ENCODE measurements at regions not wholly inside any gene's neighbourhood (a gene's known extent, or its start where the extent isn't known, plus 50 kb on each side); places are given as distances from the start of the nearest gene placed in this dataset.

DNA sequence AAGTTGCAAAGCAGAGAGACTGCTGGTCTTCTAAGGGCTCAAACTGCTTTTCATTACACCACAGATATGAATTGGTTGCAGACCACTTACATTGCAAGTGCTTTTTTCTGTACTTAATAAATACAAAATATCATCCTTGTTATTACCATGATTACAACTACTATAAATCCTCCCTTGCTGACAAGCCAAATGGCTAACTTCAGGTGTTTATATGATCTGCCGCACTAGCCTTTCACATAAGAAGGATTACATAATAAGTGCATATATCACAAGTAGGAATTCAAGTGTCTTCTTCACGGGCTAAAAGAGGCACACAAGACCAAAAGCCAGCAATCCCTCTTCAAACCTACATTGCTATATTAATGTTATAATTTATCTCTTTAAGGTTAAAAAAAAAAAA lies 373.0 kb downstream of the ZEB2 start:
- TF ChIP-seq, protein P1, sequence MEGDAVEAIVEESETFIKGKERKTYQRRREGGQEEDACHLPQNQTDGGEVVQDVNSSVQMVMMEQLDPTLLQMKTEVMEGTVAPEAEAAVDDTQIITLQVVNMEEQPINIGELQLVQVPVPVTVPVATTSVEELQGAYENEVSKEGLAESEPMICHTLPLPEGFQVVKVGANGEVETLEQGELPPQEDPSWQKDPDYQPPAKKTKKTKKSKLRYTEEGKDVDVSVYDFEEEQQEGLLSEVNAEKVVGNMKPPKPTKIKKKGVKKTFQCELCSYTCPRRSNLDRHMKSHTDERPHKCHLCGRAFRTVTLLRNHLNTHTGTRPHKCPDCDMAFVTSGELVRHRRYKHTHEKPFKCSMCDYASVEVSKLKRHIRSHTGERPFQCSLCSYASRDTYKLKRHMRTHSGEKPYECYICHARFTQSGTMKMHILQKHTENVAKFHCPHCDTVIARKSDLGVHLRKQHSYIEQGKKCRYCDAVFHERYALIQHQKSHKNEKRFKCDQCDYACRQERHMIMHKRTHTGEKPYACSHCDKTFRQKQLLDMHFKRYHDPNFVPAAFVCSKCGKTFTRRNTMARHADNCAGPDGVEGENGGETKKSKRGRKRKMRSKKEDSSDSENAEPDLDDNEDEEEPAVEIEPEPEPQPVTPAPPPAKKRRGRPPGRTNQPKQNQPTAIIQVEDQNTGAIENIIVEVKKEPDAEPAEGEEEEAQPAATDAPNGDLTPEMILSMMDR (conservative IDR thresholded peaks at IDR 0.05): no peak
- TF ChIP-seq ZFX (IDR thresholded peaks at IDR 0.05): no peak

All from C4-2B (cell line).